ENCODE measurements at regions not wholly inside any gene's neighbourhood (a gene's known extent, or its start where the extent isn't known, plus 50 kb on each side); places are given as distances from the start of the nearest gene placed in this dataset.

DNA sequence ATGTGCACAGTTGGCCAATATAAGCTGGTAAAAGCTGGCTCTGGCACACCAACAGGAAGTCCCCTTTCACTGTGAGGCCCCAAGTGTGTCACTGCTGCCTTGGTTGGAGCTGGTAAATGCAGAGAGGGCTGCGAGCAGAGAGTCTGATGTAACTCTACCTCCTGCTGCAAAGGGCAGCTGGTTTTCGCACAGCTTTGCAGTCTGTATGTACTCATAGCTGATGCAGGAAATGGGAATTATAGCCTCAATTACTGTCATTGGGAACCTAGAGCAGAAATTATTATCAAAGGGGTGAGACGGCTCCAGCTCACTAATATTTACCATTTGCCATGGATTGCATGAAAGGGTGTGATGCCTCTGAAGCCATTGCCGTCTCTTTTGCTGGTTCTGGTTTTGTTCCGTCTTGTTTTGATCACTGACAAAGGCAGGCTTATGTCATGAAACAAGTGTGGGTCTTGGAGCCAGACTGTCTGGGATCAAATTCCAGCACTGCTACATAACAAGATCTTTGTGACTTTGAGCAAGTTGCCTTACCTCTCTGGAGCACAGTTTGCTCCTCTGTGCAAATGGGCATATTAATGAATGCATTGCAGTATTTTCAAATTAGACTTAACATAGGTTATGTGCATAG, 124.3 kb upstream of the SLC25A48 start:
- Histone ChIP-seq H3K9ac (ENCODE audit: low read depth, low read length) (no peak overlapping the region), H3K9me3 (ENCODE audit: insufficient read depth, low read length, severe bottlenecking) (no peaks in the 10 kb centered on the region), H3K79me2 (ENCODE audit: insufficient read depth, low read length) (no peaks in the 10 kb centered on the region), H3K4me3 (ENCODE audit: low read depth in 1 of 2, low read length in 2 of 2) (no peak overlapping the region), H3K4me1 (ENCODE audit: insufficient read depth, low read length) (no peaks in the 10 kb centered on the region), H4K20me1 (ENCODE audit: insufficient read depth, low read length) (no peaks in the 10 kb centered on the region; the same call in 1 of the 2 replicates), H3K4me2 (ENCODE audit: insufficient read depth, low read length) (no peak overlapping the region), H3K27ac (ENCODE audit: low read length) (no peak overlapping the region), H2AFZ (ENCODE audit: low read depth, low read length) (no peak overlapping the region), H3K36me3 (ENCODE audit: insufficient read depth, low read length) (no peaks in the 10 kb centered on the region), H3K27me3 (ENCODE audit: insufficient read depth, low read length, poor library complexity) (peaks cover 20% of the 10 kb centered on the region)
- no peak for TF ChIP-seq EZH2 (IDR thresholded peaks at IDR 0.05; ENCODE audit: borderline replicate concordance, low read depth, low read length, severe bottlenecking)
- TF ChIP-seq, protein P1, sequence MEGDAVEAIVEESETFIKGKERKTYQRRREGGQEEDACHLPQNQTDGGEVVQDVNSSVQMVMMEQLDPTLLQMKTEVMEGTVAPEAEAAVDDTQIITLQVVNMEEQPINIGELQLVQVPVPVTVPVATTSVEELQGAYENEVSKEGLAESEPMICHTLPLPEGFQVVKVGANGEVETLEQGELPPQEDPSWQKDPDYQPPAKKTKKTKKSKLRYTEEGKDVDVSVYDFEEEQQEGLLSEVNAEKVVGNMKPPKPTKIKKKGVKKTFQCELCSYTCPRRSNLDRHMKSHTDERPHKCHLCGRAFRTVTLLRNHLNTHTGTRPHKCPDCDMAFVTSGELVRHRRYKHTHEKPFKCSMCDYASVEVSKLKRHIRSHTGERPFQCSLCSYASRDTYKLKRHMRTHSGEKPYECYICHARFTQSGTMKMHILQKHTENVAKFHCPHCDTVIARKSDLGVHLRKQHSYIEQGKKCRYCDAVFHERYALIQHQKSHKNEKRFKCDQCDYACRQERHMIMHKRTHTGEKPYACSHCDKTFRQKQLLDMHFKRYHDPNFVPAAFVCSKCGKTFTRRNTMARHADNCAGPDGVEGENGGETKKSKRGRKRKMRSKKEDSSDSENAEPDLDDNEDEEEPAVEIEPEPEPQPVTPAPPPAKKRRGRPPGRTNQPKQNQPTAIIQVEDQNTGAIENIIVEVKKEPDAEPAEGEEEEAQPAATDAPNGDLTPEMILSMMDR (IDR thresholded peaks at IDR 0.05; ENCODE audit: borderline replicate concordance, extremely low read depth, low read length, poor library complexity, severe bottlenecking): no peak
- ATAC-seq (ENCODE audit: insufficient read depth, low read depth): no peak
- no peak for DNase-seq

GRCh38 chr5:135709208-135709575, 125.3 kb upstream of the SLC25A48 start:
- H3K79me2 ChIP-seq (ENCODE audit: insufficient read depth, low read length): no peaks in the 10 kb centered on the region
- no peak overlapping the region for H3K4me2 ChIP-seq (ENCODE audit: insufficient read depth, low read length)
- no peak for ATAC-seq (ENCODE audit: insufficient read depth, low read depth)
- no peaks in the 10 kb centered on the region for H3K36me3 ChIP-seq (ENCODE audit: insufficient read depth, low read length)
- no peak overlapping the region for H3K9ac ChIP-seq (ENCODE audit: low read depth, low read length)
- no peak overlapping the region for H2AFZ ChIP-seq (ENCODE audit: low read depth, low read length)
- no peaks in the 10 kb centered on the region for H3K9me3 ChIP-seq (ENCODE audit: insufficient read depth, low read length, severe bottlenecking)
- no peak for DNase-seq
- no peaks in the 10 kb centered on the region for H3K4me1 ChIP-seq (ENCODE audit: insufficient read depth, low read length)
- TF ChIP-seq, protein P1 (IDR thresholded peaks at IDR 0.05; ENCODE audit: borderline replicate concordance, extremely low read depth, low read length, poor library complexity, severe bottlenecking): no peak
- no peak for TF ChIP-seq EZH2 (IDR thresholded peaks at IDR 0.05; ENCODE audit: borderline replicate concordance, low read depth, low read length, severe bottlenecking)
- no peak overlapping the region for H3K27ac ChIP-seq (ENCODE audit: low read length)
- peaks cover 11% of the 10 kb centered on the region for H3K27me3 ChIP-seq (ENCODE audit: insufficient read depth, low read length, poor library complexity)
- H4K20me1 ChIP-seq (ENCODE audit: insufficient read depth, low read length): no peaks in the 10 kb centered on the region; the same call in 1 of the 2 replicates
- H3K4me3 ChIP-seq (ENCODE audit: low read depth in 1 of 2, low read length in 2 of 2): no peak overlapping the region

DNA sequence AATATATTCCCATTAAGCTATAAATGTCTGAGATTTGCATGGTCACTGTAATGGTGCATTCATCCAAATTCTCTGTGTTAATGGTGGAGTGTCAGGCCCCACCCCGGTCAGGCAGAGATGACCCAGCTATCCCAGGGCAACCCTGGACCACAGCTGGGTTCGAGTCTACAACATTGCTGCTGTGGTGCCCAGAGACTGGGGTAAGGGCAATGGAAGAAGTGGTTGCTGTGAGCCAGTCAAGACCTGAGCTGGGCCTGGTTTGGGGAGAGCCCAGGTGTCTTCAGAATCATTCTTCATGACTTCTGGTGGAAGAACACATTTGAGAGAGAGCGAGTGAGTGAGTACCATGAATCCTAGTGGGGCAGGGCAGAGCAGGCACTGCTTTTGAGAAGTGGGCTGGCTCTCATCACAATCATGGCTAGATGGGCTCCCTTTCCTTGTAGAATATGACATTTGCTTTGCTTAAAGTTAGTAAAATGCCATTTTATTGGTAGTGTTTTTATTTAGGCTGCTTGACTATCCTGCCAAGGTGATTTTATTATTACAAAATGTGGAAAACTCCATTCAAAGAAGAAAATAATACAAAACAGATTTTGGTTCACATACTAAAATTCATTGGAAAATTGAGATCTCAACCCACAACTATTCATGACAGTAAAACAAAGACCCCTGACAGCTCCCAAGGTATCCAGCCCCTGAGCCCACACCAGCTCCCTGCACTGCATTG, 125.8 kb upstream of the SLC25A48 start:
- H3K4me3 ChIP-seq (ENCODE audit: low read depth in 1 of 2, low read length in 2 of 2): no peak overlapping the region
- H2AFZ ChIP-seq (ENCODE audit: low read depth, low read length): no peak overlapping the region
- no peak overlapping the region for H3K9ac ChIP-seq (ENCODE audit: low read depth, low read length)
- no peak for TF ChIP-seq EZH2 (IDR thresholded peaks at IDR 0.05; ENCODE audit: borderline replicate concordance, low read depth, low read length, severe bottlenecking)
- TF ChIP-seq, protein P1 (IDR thresholded peaks at IDR 0.05; ENCODE audit: borderline replicate concordance, extremely low read depth, low read length, poor library complexity, severe bottlenecking): no peak
- H3K4me2 ChIP-seq (ENCODE audit: insufficient read depth, low read length): no peak overlapping the region
- no peak overlapping the region for H3K27ac ChIP-seq (ENCODE audit: low read length)
- H3K4me1 ChIP-seq (ENCODE audit: insufficient read depth, low read length): no peaks in the 10 kb centered on the region
- no peaks in the 10 kb centered on the region for H3K36me3 ChIP-seq (ENCODE audit: insufficient read depth, low read length)
- no peaks in the 10 kb centered on the region; the same call in 1 of the 2 replicates for H4K20me1 ChIP-seq (ENCODE audit: insufficient read depth, low read length)
- H3K9me3 ChIP-seq (ENCODE audit: insufficient read depth, low read length, severe bottlenecking): no peaks in the 10 kb centered on the region
- H3K79me2 ChIP-seq (ENCODE audit: insufficient read depth, low read length): no peaks in the 10 kb centered on the region
- peaks cover 10% of the 10 kb centered on the region for H3K27me3 ChIP-seq (ENCODE audit: insufficient read depth, low read length, poor library complexity)
- DNase-seq (no peak), ATAC-seq (ENCODE audit: insufficient read depth, low read depth) (no peak)

All from DND-41 (cell line).